IMR-90 (cell line): ENCODE measurements at regions not wholly inside any gene's neighbourhood (a gene's known extent, or its start where the extent isn't known, plus 50 kb on each side); places are given as distances from the start of the nearest gene placed in this dataset.

ENCODE experiments used
- ATAC-seq: fragments of 200-7000 bp; cut with Tn5 transposase; 2 replicates; pipeline ENCODE4 v1.9.1; 2020; ENCODE audit warnings: low read depth, mild to moderate bottlenecking, moderate library complexity
- BruUV-seq: library from RNA; stranded (reverse); fragments of 400-500 nt; replicated peaks from 2 replicates; lab custom pipeline; 2021; lab: Mats Ljungman, UMichigan
- CTCF ChIA-PET: fragments of 300-600 bp; formaldehyde crosslinking; extraction: SDS; loops from one replicate; lab custom pipeline; 2021; ENCODE audit warnings: antibody characterized with exemption; lab: Yijun Ruan, JAX
- POLR2A ChIA-PET: fragments of 300-600 bp; sonication (Branson Sonifier 250); formaldehyde crosslinking; loops from one replicate; lab custom pipeline; 2022; ENCODE audit warnings: antibody characterized with exemption; ENCODE audit not compliant: unreplicated experiment; lab: Charles Lee
- DNase-seq: peaks from one replicate; pipeline ENCODE4 v3.0.0; 2013
- H2AFZ ChIP-seq: replicated peaks from 2 replicates; pipeline ENCODE3; 2013; ENCODE audit warnings: low read length, mild to moderate bottlenecking; ENCODE audit not compliant: poor library complexity
- H2AK5ac ChIP-seq: 2 replicates; pipeline ENCODE4 v1.6.1; 2013; ENCODE audit warnings: low read depth, low read length, inconsistent platforms
- H2AK9ac ChIP-seq: replicated peaks from 2 replicates; pipeline ENCODE3; 2013; ENCODE audit warnings: mild to moderate bottlenecking, low read depth, low read length, moderate library complexity; ENCODE audit not compliant: poor library complexity
- H2BK120ac ChIP-seq: 2 replicates; pipeline ENCODE4 v1.6.1; 2013; ENCODE audit warnings: low read depth, low read length, inconsistent platforms
- H2BK15ac ChIP-seq: 3 replicates; pipeline ENCODE4 v1.6.1; 2013; ENCODE audit warnings: low read depth, low read length, inconsistent platforms
- H2BK20ac ChIP-seq: 2 replicates; pipeline ENCODE4 v1.6.1; 2013; ENCODE audit warnings: low read depth, mild to moderate bottlenecking, inconsistent platforms, low read length, moderate library complexity
- H2BK5ac ChIP-seq: 2 replicates; pipeline ENCODE4 v1.6.1; 2013; ENCODE audit warnings: mild to moderate bottlenecking, low read depth, low read length, inconsistent platforms; ENCODE audit not compliant: poor library complexity, severe bottlenecking
- H3K14ac ChIP-seq: replicated peaks from 2 replicates; pipeline ENCODE4 v1.6.1; 2013; ENCODE audit warnings: low read depth, low read length, inconsistent platforms
- H3K18ac ChIP-seq: 2 replicates; pipeline ENCODE4 v1.6.1; 2013; ENCODE audit warnings: low read depth, low read length, control low read depth
- H3K23ac ChIP-seq: 2 replicates; pipeline ENCODE4 v1.6.1; 2013; ENCODE audit warnings: low read depth, low read length, inconsistent platforms
- H3K27ac ChIP-seq: 2 replicates; pipeline ENCODE4 v1.5.1; 2013; ENCODE audit warnings: mild to moderate bottlenecking, control low read depth, low read length; ENCODE audit not compliant: insufficient read depth
- H3K27me3 ChIP-seq: 2 replicates; pipeline ENCODE4 v1.6.1; 2013; ENCODE audit warnings: low read length; ENCODE audit not compliant: control insufficient read depth, insufficient read depth
- H3K36me3 ChIP-seq: 2 replicates; pipeline ENCODE4 v1.6.1; 2013; ENCODE audit warnings: low read length, mixed read lengths; ENCODE audit not compliant: control insufficient read depth, insufficient read depth
- H3K4ac ChIP-seq: 2 replicates; pipeline ENCODE4 v1.6.1; 2013; ENCODE audit warnings: low read depth, low read length, inconsistent platforms
- H3K4me1 ChIP-seq: 2 replicates; pipeline ENCODE4 v1.6.1; 2013; ENCODE audit warnings: low read length, mixed read lengths; ENCODE audit not compliant: control insufficient read depth, insufficient read depth
- H3K4me2 ChIP-seq: 2 replicates; pipeline ENCODE4 v1.6.1; 2013; ENCODE audit warnings: low read depth, mild to moderate bottlenecking, control low read depth, low read length, moderate library complexity
- H3K4me3 ChIP-seq: 2 replicates; pipeline ENCODE4 v1.5.1; 2013; ENCODE audit warnings: low read depth, mild to moderate bottlenecking, control low read depth, low read length, moderate library complexity; ENCODE audit not compliant: insufficient read depth
- H3K56ac ChIP-seq: 2 replicates; pipeline ENCODE4 v1.6.1; 2013; ENCODE audit warnings: low read length, inconsistent platforms; ENCODE audit not compliant: insufficient read depth; ENCODE audit errors: extremely low read depth
- H3K79me1 ChIP-seq, 2 experiments: 2 replicates each; pipeline ENCODE4 v1.6.1; 2013; ENCODE audit warnings: low read length in 2 of 2, inconsistent platforms in 1 of 2, low read depth in 1 of 2
- H3K9ac ChIP-seq: 2 replicates; pipeline ENCODE4 v1.6.1; 2013; ENCODE audit warnings: low read depth, low read length, control low read depth
- H3K9me1 ChIP-seq: 2 replicates; pipeline ENCODE4 v1.6.1; 2013; ENCODE audit warnings: low read length, inconsistent platforms; ENCODE audit not compliant: insufficient read depth
- H3K9me3 ChIP-seq: 2 replicates; pipeline ENCODE4 v1.6.1; 2013; ENCODE audit warnings: low read length; ENCODE audit not compliant: control insufficient read depth, insufficient read depth
- H4K20me1 ChIP-seq: 2 replicates; pipeline ENCODE4 v1.6.1; 2013; ENCODE audit warnings: low read length, inconsistent platforms; ENCODE audit not compliant: insufficient read depth
- H4K5ac ChIP-seq: 2 replicates; pipeline ENCODE4 v1.6.1; 2013; ENCODE audit warnings: mild to moderate bottlenecking, low read depth, low read length, control low read depth
- H4K8ac ChIP-seq, 2 experiments: 2 replicates each; pipeline ENCODE4 v1.6.1; 2013; ENCODE audit warnings: low read depth in 2 of 2, low read length in 2 of 2, control low read depth in 1 of 2, inconsistent platforms in 1 of 2
- H4K91ac ChIP-seq: 2 replicates; pipeline ENCODE4 v1.6.1; 2013; ENCODE audit warnings: low read depth, low read length, inconsistent platforms; ENCODE audit not compliant: insufficient read depth
- BHLHE40 ChIP-seq: fragments of 150-350 bp; IDR thresholded peaks from 2 replicates; pipeline ENCODE4 v1.6.1; 2016; ENCODE audit warnings: mild to moderate bottlenecking, low read depth, low read length
- CEBPB ChIP-seq: IDR thresholded peaks from 2 replicates; pipeline ENCODE4 v1.6.1; 2012; ENCODE audit warnings: low read depth, low read length, improper control_type of control experiment
- CHD1 ChIP-seq: IDR thresholded peaks from 2 replicates; pipeline ENCODE4 v1.6.1; 2012; ENCODE audit warnings: low read depth, low read length, improper control_type of control experiment
- FOS ChIP-seq: fragments of 150-350 bp; IDR thresholded peaks from 2 replicates; pipeline ENCODE4 v1.6.1; 2016; ENCODE audit warnings: low read depth, low read length
- MAFK ChIP-seq: IDR thresholded peaks from 2 replicates; pipeline ENCODE4 v1.6.1; 2012; ENCODE audit warnings: low read depth, low read length, improper control_type of control experiment
- MAZ ChIP-seq: IDR thresholded peaks from 2 replicates; pipeline ENCODE4 v1.6.1; 2012; ENCODE audit warnings: low read depth, mild to moderate bottlenecking, low read length, improper control_type of control experiment, moderate library complexity, borderline replicate concordance
- MXI1 ChIP-seq: IDR thresholded peaks from 2 replicates; pipeline ENCODE4 v1.6.1; 2012; ENCODE audit warnings: low read depth, mild to moderate bottlenecking, low read length, moderate library complexity, borderline replicate concordance
- POLR2A ChIP-seq: IDR thresholded peaks from 2 replicates; pipeline ENCODE4 v1.6.1; 2012; ENCODE audit warnings: mild to moderate bottlenecking, low read depth, low read length
- RAD21 ChIP-seq: IDR thresholded peaks from 2 replicates; pipeline ENCODE4 v1.6.1; 2012; ENCODE audit warnings: low read length, improper control_type of control experiment
- RCOR1 ChIP-seq: IDR thresholded peaks from 2 replicates; pipeline ENCODE4 v1.6.1; 2012; ENCODE audit warnings: mild to moderate bottlenecking, low read length, improper control_type of control experiment; ENCODE audit not compliant: insufficient replicate concordance
- RFX5 ChIP-seq: IDR thresholded peaks from 2 replicates; pipeline ENCODE4 v1.8.0; 2012; ENCODE audit warnings: low read depth, mild to moderate bottlenecking, low read length, moderate library complexity
- SMC3 ChIP-seq: fragments of 150-350 bp; IDR thresholded peaks from 2 replicates; pipeline ENCODE4 v1.6.1; 2016; ENCODE audit warnings: low read depth, mild to moderate bottlenecking, antibody characterized with exemption, low read length, moderate library complexity
- dilution Hi-C: fragments of 300-500 bp; cut with HindIII; formaldehyde crosslinking; loops from one replicate; pipeline ENCODE4 v1.14.3; 2018; ENCODE audit warnings: low sequenced_read_pairs; ENCODE audit not compliant: unreplicated experiment
- in situ Hi-C: fragments of 300-500 bp; cut with MboI; formaldehyde crosslinking; loops from 3 replicates; pipeline ENCODE4 v1.14.3; 2019; ENCODE audit warnings: low sequenced_read_pairs, inconsistent platforms, mixed read lengths
- intact Hi-C: fragments of 100-400 bp; cut with micrococcal nuclease; formaldehyde crosslinking; loops from 2 replicates; pipeline ENCODE4 v1.10.0; 2022
- TF ChIP-seq, protein P1 (sequence below): fragments of 150-350 bp; IDR thresholded peaks from 2 replicates; pipeline ENCODE4 v1.6.1; 2017; ENCODE audit warnings: mild to moderate bottlenecking, antibody characterized with exemption, low read length, low read depth
- TF ChIP-seq, protein P2 (sequence below): conservative IDR thresholded peaks from 2 replicates; pipeline ENCODE4 v1.5.1; 2012; ENCODE audit warnings: mild to moderate bottlenecking, low read depth, low read length, improper control_type of control experiment
- TF ChIP-seq, protein P3 (sequence below): fragments of 150-350 bp; IDR thresholded peaks from 2 replicates; pipeline ENCODE4 v1.6.1; 2016; ENCODE audit warnings: low read depth, mild to moderate bottlenecking, low read length, moderate library complexity, borderline replicate concordance

DNA sequence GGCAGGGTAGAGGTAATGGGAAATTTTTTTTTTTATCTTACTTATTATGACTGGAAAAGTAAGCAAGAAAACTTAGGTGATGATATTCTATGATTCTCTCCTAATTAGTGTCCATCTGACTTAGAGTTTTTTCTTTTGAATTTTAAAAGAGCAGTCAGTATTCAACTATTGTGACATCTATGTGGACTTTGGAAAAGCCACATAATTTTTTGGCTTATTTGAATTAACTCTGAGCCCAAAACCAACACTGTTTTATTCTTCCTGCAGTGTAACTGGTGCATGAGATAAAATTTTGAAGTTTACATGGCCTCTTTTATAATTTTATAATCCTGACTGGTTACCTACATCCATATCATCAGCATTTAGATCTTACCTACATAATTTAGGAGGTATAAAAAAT is 619.7 kb downstream of the EPM2A start:
- H3K9ac ChIP-seq = no peak overlapping the region
- H3K27ac ChIP-seq = no peak overlapping the region
- intact Hi-C loops = no loop called here
- BruUV-seq = no TSS peak
- H3K56ac ChIP-seq = no peak overlapping the region
- DNase-seq (no peak), ATAC-seq (no peak)
- H3K18ac ChIP-seq = no peak overlapping the region
- no peak overlapping the region for H3K14ac ChIP-seq
- no peaks in the 10 kb centered on the region for H3K9me1 ChIP-seq
- H3K4me2 ChIP-seq = no peak overlapping the region
- H3K79me1 ChIP-seq = no peaks in the 10 kb centered on the region
- no peaks in the 10 kb centered on the region; the same call in 1 of the 2 replicates for H3K27me3 ChIP-seq
- no peak overlapping the region for H3K4ac ChIP-seq
- no peak overlapping the region for H2BK20ac ChIP-seq
- TF ChIP-seq CEBPB (no peak), FOS (no peak), POLR2A (no peak), MAZ (no peak), RFX5 (no peak), BHLHE40 (no peak), MXI1 (no peak), CHD1 (no peak), MAFK (no peak), RAD21 (no peak), RCOR1 (no peak), SMC3 (no peak)
- TF ChIP-seq, protein P1, sequence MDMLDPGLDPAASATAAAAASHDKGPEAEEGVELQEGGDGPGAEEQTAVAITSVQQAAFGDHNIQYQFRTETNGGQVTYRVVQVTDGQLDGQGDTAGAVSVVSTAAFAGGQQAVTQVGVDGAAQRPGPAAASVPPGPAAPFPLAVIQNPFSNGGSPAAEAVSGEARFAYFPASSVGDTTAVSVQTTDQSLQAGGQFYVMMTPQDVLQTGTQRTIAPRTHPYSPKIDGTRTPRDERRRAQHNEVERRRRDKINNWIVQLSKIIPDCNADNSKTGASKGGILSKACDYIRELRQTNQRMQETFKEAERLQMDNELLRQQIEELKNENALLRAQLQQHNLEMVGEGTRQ = no peak
- TF ChIP-seq, protein P2, sequence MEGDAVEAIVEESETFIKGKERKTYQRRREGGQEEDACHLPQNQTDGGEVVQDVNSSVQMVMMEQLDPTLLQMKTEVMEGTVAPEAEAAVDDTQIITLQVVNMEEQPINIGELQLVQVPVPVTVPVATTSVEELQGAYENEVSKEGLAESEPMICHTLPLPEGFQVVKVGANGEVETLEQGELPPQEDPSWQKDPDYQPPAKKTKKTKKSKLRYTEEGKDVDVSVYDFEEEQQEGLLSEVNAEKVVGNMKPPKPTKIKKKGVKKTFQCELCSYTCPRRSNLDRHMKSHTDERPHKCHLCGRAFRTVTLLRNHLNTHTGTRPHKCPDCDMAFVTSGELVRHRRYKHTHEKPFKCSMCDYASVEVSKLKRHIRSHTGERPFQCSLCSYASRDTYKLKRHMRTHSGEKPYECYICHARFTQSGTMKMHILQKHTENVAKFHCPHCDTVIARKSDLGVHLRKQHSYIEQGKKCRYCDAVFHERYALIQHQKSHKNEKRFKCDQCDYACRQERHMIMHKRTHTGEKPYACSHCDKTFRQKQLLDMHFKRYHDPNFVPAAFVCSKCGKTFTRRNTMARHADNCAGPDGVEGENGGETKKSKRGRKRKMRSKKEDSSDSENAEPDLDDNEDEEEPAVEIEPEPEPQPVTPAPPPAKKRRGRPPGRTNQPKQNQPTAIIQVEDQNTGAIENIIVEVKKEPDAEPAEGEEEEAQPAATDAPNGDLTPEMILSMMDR = no peak
- TF ChIP-seq, protein P3, sequence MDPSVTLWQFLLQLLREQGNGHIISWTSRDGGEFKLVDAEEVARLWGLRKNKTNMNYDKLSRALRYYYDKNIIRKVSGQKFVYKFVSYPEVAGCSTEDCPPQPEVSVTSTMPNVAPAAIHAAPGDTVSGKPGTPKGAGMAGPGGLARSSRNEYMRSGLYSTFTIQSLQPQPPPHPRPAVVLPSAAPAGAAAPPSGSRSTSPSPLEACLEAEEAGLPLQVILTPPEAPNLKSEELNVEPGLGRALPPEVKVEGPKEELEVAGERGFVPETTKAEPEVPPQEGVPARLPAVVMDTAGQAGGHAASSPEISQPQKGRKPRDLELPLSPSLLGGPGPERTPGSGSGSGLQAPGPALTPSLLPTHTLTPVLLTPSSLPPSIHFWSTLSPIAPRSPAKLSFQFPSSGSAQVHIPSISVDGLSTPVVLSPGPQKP = no peak
- ChIA-PET CTCF (no interaction called here), POLR2A (no interaction called here)
- H3K36me3 ChIP-seq = no peaks in the 10 kb centered on the region
- H4K8ac ChIP-seq = no peak overlapping the region
- no peaks in the 10 kb centered on the region for H4K20me1 ChIP-seq
- no peak overlapping the region for H3K23ac ChIP-seq
- peaks cover 2% of the 10 kb centered on the region; the same call in 1 of the 2 replicates for H3K4me1 ChIP-seq
- H2BK5ac ChIP-seq = no peak overlapping the region
- H3K9me3 ChIP-seq = no peaks in the 10 kb centered on the region
- H2AK5ac ChIP-seq = no peak overlapping the region
- dilution Hi-C loops = no loop called here
- H2AFZ ChIP-seq = no peak overlapping the region
- H4K91ac ChIP-seq = no peak overlapping the region
- no peak overlapping the region for H3K4me3 ChIP-seq
- in situ Hi-C loops = no loop called here
- no peak overlapping the region for H2AK9ac ChIP-seq
- no peak overlapping the region for H2BK120ac ChIP-seq
- H2BK15ac ChIP-seq = no peak overlapping the region
- H4K5ac ChIP-seq = no peak overlapping the region
